HFF-Myc (cell line): ENCODE measurements at regions not wholly inside any gene's neighbourhood (a gene's known extent, or its start where the extent isn't known, plus 50 kb on each side); places are given as distances from the start of the nearest gene placed in this dataset.

Source experiments
- DNase-seq: peaks from one replicate; pipeline ENCODE4 v3.0.0-alpha.2; 2011; ENCODE audit warnings: low read depth; ENCODE audit errors: extremely low read depth
- H3K4me3 ChIP-seq: replicated peaks from 2 replicates; pipeline ENCODE4 v1.5.1; 2011; ENCODE audit warnings: low read depth, mild to moderate bottlenecking, control low read depth, low read length
- CTCF ChIP-seq: IDR thresholded peaks from 2 replicates; pipeline ENCODE4 v1.5.1; 2012; ENCODE audit warnings: mild to moderate bottlenecking, low read depth, low read length, control low read depth; ENCODE audit errors: missing control alignments

DNA sequence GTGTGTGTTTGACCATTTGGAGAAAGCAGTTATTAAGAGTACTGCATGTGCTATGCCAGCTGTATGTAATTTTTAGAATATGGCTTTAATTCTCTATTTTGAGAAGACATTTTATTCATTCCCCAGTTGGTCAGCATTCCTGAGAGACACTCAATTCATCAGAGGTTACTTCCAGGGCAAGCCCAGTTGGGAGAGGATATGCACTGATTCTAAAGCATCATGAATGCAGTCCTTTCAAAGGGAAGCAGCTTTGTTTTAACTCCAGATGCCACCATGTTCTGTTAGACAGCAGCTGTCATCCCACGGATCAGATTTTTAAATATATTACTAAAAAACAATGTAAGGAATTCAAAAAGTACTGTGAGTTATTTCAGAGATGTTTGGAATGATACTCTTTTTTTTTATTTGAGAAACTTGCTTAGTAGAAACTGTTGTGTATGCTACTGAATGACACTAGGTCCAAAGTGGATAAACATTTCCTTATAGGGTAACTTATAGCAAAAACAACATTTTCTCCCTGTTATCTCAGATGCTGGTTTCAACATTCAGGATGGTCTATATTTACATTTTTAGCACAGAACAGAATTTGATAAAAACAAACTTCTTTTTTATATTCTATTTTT, 149.5 kb upstream of the B3GALT2 start:
- peak; percentile 37 for DNase-seq
- H3K4me3 ChIP-seq, result no peak overlapping the region
- TF ChIP-seq CTCF, result no peak

- no peak for DNase-seq
- TF ChIP-seq CTCF, result no peak
- no peak overlapping the region for H3K4me3 ChIP-seq
Measured at GRCh38 chr1:193333166-193333565, 146.8 kb upstream of the B3GALT2 start.

DNA sequence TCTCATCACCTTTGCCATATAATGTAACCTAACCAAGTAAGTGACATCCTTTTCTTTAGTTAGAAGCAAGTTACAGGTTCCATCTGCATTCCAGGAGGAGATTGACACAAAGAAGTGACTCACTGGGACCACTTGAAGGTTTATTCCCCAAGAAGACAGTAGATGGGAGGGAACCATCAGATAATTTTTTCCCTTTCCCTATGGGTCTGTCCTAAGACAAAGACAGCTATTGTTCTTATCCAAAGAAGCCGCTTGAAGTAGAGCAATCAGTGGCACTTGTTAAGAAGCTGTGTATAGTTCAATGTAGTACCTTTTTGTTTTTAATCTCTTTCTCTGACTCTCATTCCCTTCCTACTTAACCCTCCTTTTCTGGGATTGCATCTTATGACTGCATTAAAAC, 139.9 kb upstream of the B3GALT2 start:
- H3K4me3 ChIP-seq, result no peak overlapping the region
- TF ChIP-seq CTCF, result no peak
- DNase-seq, result no peak

GRCh38 chr1:193325771-193326170, 139.4 kb upstream of the B3GALT2 start:
- H3K4me3 ChIP-seq, result no peak overlapping the region
- no peak for DNase-seq
- no peak for TF ChIP-seq CTCF

- no peak overlapping the region for H3K4me3 ChIP-seq
- TF ChIP-seq CTCF, result no peak
- DNase-seq, result no peak
Measured at GRCh38 chr1:193325042-193325441, 138.6 kb upstream of the B3GALT2 start.

GRCh38 chr1:193322211-193322610, 135.8 kb upstream of the B3GALT2 start:
- TF ChIP-seq CTCF, result no peak
- H3K4me3 ChIP-seq, result no peak overlapping the region
- DNase-seq, result peak; percentile 42

DNA sequence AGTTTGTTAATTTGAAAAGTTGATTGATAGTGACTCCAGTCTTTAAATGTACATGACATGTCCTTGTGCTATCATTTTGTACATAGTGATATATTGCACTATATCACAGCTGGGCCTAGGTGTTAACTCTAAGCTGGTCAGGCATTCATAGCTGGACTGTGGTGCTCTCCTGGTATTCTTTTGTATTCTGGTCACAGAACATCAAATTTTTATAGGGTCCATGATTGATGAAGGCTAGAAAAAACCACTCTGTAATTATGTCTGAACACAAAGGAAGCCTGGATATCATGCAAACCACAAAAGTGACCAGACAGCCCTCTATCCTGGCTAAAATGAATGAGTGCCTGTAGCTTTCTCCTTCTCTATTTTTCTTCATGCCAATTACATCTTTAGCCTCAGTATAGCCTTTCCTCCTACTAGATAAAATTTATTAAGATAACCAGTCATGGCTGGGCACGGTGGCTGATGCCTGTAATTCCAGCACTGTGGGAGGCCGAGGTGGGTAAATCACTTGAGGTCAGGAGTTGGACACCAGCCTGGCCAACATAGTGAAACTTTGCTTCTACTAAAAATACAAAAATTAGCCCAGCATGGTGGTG, 134.9 kb upstream of the B3GALT2 start:
- no peak for TF ChIP-seq CTCF
- DNase-seq, result no peak
- no peak overlapping the region for H3K4me3 ChIP-seq
